ENCODE measurements at regions not wholly inside any gene's neighbourhood (a gene's known extent, or its start where the extent isn't known, plus 50 kb on each side); places are given as distances from the start of the nearest gene placed in this dataset.

- no TSS peak for BruUV-seq (replicated peaks)
- FAIRE-seq = no peak
- ChIA-PET POLR2A (no interaction called here), RAD21 (ENCODE audit: unreplicated experiment) (no interaction called here), SMC1A (ENCODE audit: uncharacterized antibody, unreplicated experiment) (no interaction called here), CTCF (no interaction called here)
- H2AFZ ChIP-seq (ENCODE audit: control insufficient read depth, low read depth, low read length) = no peak overlapping the region
- H4K20me1 ChIP-seq (ENCODE audit: control insufficient read depth, insufficient read depth) = no peaks in the 10 kb centered on the region
- no peaks in the 10 kb centered on the region for H3K27me3 ChIP-seq (replicated peaks in 1 of 2; ENCODE audit: control insufficient read depth in 2 of 2, insufficient read depth in 2 of 2, low read length in 1 of 2)
- no peak for DNase-seq (ENCODE audit: low read depth, low spot score)
- H3K36me3 ChIP-seq (ENCODE audit: control insufficient read depth in 2 of 2, insufficient read depth in 2 of 2, low read length in 1 of 2) = no peaks in the 10 kb centered on the region
- WGBS (ENCODE audit: insufficient coverage, insufficient replicate concordance, low lambda C conversion rate, missing lambda C conversion rate) = 24% methylated on average over 4 of the region's 4 CpGs
- H3K4me2 ChIP-seq (ENCODE audit: control insufficient read depth, insufficient read depth) = no peak overlapping the region
- no peaks in the 10 kb centered on the region for H3K9me3 ChIP-seq (replicated peaks; ENCODE audit: control insufficient read depth, insufficient read depth, low read length)
- H3K4me1 ChIP-seq (ENCODE audit: control insufficient read depth, insufficient read depth, low read length) = no peaks in the 10 kb centered on the region
- intact Hi-C loops (cut with micrococcal nuclease; ENCODE audit: unreplicated experiment) (no loop called here), in situ Hi-C loops (cut with MboI) (no loop called here)
- no peak overlapping the region for H3K27ac ChIP-seq (ENCODE audit: control insufficient read depth, insufficient read depth)
- ATAC-seq = no peak
- H3K79me2 ChIP-seq (ENCODE audit: control insufficient read depth, insufficient read depth, low read length) = no peaks in the 10 kb centered on the region
- H3K9ac ChIP-seq (ENCODE audit: control insufficient read depth, insufficient read depth, low read length) = no peak overlapping the region
- H3K4me3 ChIP-seq = no peak overlapping the region
- TF ChIP-seq WRNIP1 (IDR thresholded peaks at IDR 0.05; ENCODE audit: borderline replicate concordance, low read depth, low read length) (no peak), NFXL1 (IDR thresholded peaks at IDR 0.05; ENCODE audit: borderline replicate concordance) (no peak), MTA3 (IDR thresholded peaks at IDR 0.05; ENCODE audit: borderline replicate concordance, low read length) (no peak), MEF2B (IDR thresholded peaks at IDR 0.05; ENCODE audit: partially characterized antibody, poor library complexity, severe bottlenecking) (no peak), POLR2A (IDR thresholded peaks at IDR 0.05; ENCODE audit: low read depth, low read length) (no peak), ASH2L (IDR thresholded peaks at IDR 0.05; ENCODE audit: borderline replicate concordance, low read depth) (no peak), ZBTB11 (CRISPR knock-in tag; IDR thresholded peaks at IDR 0.05) (no peak), RUNX3 (IDR thresholded peaks at IDR 0.05; ENCODE audit: low read length) (no peak), BACH1 (IDR thresholded peaks at IDR 0.05; ENCODE audit: borderline replicate concordance) (no peak), REST (IDR thresholded peaks at IDR 0.05; ENCODE audit: low read depth, low read length) (no peak), NFIC (IDR thresholded peaks at IDR 0.05; ENCODE audit: low read depth, low read length) (no peak), SUPT20H (IDR thresholded peaks at IDR 0.05; ENCODE audit: borderline replicate concordance, control insufficient read depth, low read depth, low read length) (no peak), RELB (IDR thresholded peaks at IDR 0.05; ENCODE audit: low read depth) (no peak), ZBTB4 (CRISPR knock-in tag; IDR thresholded peaks at IDR 0.05) (no peak)
Observed at GRCh38 chr12:42679466-42679865, 89.9 kb upstream of the PRICKLE1 start.

All from GM12878 (cell line).